ENCODE measurements at regions not wholly inside any gene's neighbourhood (a gene's known extent, or its start where the extent isn't known, plus 50 kb on each side); places are given as distances from the start of the nearest gene placed in this dataset.

GRCh38 chr4:54819034-54819433 lies 161.3 kb downstream of the KIT start:
- no peaks in the 10 kb centered on the region for H3K9me3 ChIP-seq (ENCODE audit: insufficient read depth, low read length, severe bottlenecking)
- H3K4me1 ChIP-seq (ENCODE audit: insufficient read depth, low read length) = no peaks in the 10 kb centered on the region
- H3K4me2 ChIP-seq (ENCODE audit: insufficient read depth, low read length) = no peak overlapping the region
- H3K79me2 ChIP-seq (ENCODE audit: insufficient read depth, low read length) = no peaks in the 10 kb centered on the region
- H3K36me3 ChIP-seq (ENCODE audit: insufficient read depth, low read length) = no peaks in the 10 kb centered on the region
- H3K9ac ChIP-seq (ENCODE audit: low read depth, low read length) = no peak overlapping the region
- no peak overlapping the region for H3K4me3 ChIP-seq (ENCODE audit: low read depth in 1 of 2, low read length in 2 of 2)
- no peak for DNase-seq
- no peaks in the 10 kb centered on the region for H3K27me3 ChIP-seq (ENCODE audit: insufficient read depth, low read length, poor library complexity)
- H2AFZ ChIP-seq (ENCODE audit: low read depth, low read length) = no peak overlapping the region
- ATAC-seq (ENCODE audit: insufficient read depth, low read depth) = 0 out of 3 replicates have a peak, but pooled peaks have one; percentile 9
- H3K27ac ChIP-seq (ENCODE audit: low read length) = no peak overlapping the region
- H4K20me1 ChIP-seq (ENCODE audit: insufficient read depth, low read length) = no peaks in the 10 kb centered on the region
- TF ChIP-seq EZH2 (IDR thresholded peaks at IDR 0.05; ENCODE audit: borderline replicate concordance, low read depth, low read length, severe bottlenecking) (no peak), CTCF (IDR thresholded peaks at IDR 0.05; ENCODE audit: borderline replicate concordance, extremely low read depth, low read length, poor library complexity, severe bottlenecking) (no peak)

- no peaks in the 10 kb centered on the region for H3K36me3 ChIP-seq (ENCODE audit: insufficient read depth, low read length)
- H2AFZ ChIP-seq (ENCODE audit: low read depth, low read length) = no peak overlapping the region
- H3K27me3 ChIP-seq (ENCODE audit: insufficient read depth, low read length, poor library complexity) = no peaks in the 10 kb centered on the region
- H3K9ac ChIP-seq (ENCODE audit: low read depth, low read length) = no peak overlapping the region
- no peak for ATAC-seq (ENCODE audit: insufficient read depth, low read depth)
- H3K27ac ChIP-seq (ENCODE audit: low read length) = no peak overlapping the region
- TF ChIP-seq CTCF (IDR thresholded peaks at IDR 0.05; ENCODE audit: borderline replicate concordance, extremely low read depth, low read length, poor library complexity, severe bottlenecking) (no peak), EZH2 (IDR thresholded peaks at IDR 0.05; ENCODE audit: borderline replicate concordance, low read depth, low read length, severe bottlenecking) (no peak)
- H3K4me2 ChIP-seq (ENCODE audit: insufficient read depth, low read length) = no peak overlapping the region
- H3K9me3 ChIP-seq (ENCODE audit: insufficient read depth, low read length, severe bottlenecking) = no peaks in the 10 kb centered on the region
- no peaks in the 10 kb centered on the region for H3K4me1 ChIP-seq (ENCODE audit: insufficient read depth, low read length)
- no peaks in the 10 kb centered on the region for H3K79me2 ChIP-seq (ENCODE audit: insufficient read depth, low read length)
- no peaks in the 10 kb centered on the region for H4K20me1 ChIP-seq (ENCODE audit: insufficient read depth, low read length)
- no peak for DNase-seq
- H3K4me3 ChIP-seq (ENCODE audit: low read depth in 1 of 2, low read length in 2 of 2) = no peak overlapping the region
Observed at GRCh38 chr4:54818481-54818880, 160.7 kb downstream of the KIT start.

GRCh38 chr4:54813674-54814073 lies 155.9 kb downstream of the KIT start:
- no peaks in the 10 kb centered on the region for H3K27me3 ChIP-seq (ENCODE audit: insufficient read depth, low read length, poor library complexity)
- H3K9ac ChIP-seq (ENCODE audit: low read depth, low read length) = no peak overlapping the region
- DNase-seq = no peak
- H3K4me3 ChIP-seq (ENCODE audit: low read depth in 1 of 2, low read length in 2 of 2) = no peak overlapping the region
- no peak overlapping the region for H3K27ac ChIP-seq (ENCODE audit: low read length)
- no peaks in the 10 kb centered on the region for H4K20me1 ChIP-seq (ENCODE audit: insufficient read depth, low read length)
- no peaks in the 10 kb centered on the region for H3K9me3 ChIP-seq (ENCODE audit: insufficient read depth, low read length, severe bottlenecking)
- ATAC-seq (ENCODE audit: insufficient read depth, low read depth) = no peak
- H2AFZ ChIP-seq (ENCODE audit: low read depth, low read length) = no peak overlapping the region
- no peak overlapping the region for H3K4me2 ChIP-seq (ENCODE audit: insufficient read depth, low read length)
- H3K36me3 ChIP-seq (ENCODE audit: insufficient read depth, low read length) = no peaks in the 10 kb centered on the region
- no peaks in the 10 kb centered on the region for H3K79me2 ChIP-seq (ENCODE audit: insufficient read depth, low read length)
- H3K4me1 ChIP-seq (ENCODE audit: insufficient read depth, low read length) = no peaks in the 10 kb centered on the region
- TF ChIP-seq CTCF (IDR thresholded peaks at IDR 0.05; ENCODE audit: borderline replicate concordance, extremely low read depth, low read length, poor library complexity, severe bottlenecking) (no peak), EZH2 (IDR thresholded peaks at IDR 0.05; ENCODE audit: borderline replicate concordance, low read depth, low read length, severe bottlenecking) (no peak)

GRCh38 chr4:54806351-54806750 lies 148.6 kb downstream of the KIT start:
- ATAC-seq (ENCODE audit: insufficient read depth, low read depth) (no peak), DNase-seq (no peak)
- Histone ChIP-seq H3K27ac (ENCODE audit: low read length) (no peak overlapping the region), H4K20me1 (ENCODE audit: insufficient read depth, low read length) (no peaks in the 10 kb centered on the region), H3K4me3 (ENCODE audit: low read depth in 1 of 2, low read length in 2 of 2) (no peak overlapping the region), H3K27me3 (ENCODE audit: insufficient read depth, low read length, poor library complexity) (no peaks in the 10 kb centered on the region), H3K9ac (ENCODE audit: low read depth, low read length) (no peak overlapping the region), H3K79me2 (ENCODE audit: insufficient read depth, low read length) (no peaks in the 10 kb centered on the region), H2AFZ (ENCODE audit: low read depth, low read length) (no peak overlapping the region), H3K36me3 (ENCODE audit: insufficient read depth, low read length) (no peaks in the 10 kb centered on the region), H3K9me3 (ENCODE audit: insufficient read depth, low read length, severe bottlenecking) (no peaks in the 10 kb centered on the region), H3K4me1 (ENCODE audit: insufficient read depth, low read length) (peaks cover 15% of the 10 kb centered on the region), H3K4me2 (ENCODE audit: insufficient read depth, low read length) (no peak overlapping the region)
- TF ChIP-seq EZH2 (IDR thresholded peaks at IDR 0.05; ENCODE audit: borderline replicate concordance, low read depth, low read length, severe bottlenecking) (no peak), CTCF (IDR thresholded peaks at IDR 0.05; ENCODE audit: borderline replicate concordance, extremely low read depth, low read length, poor library complexity, severe bottlenecking) (no peak)
